ENCODE measurements at regions not wholly inside any gene's neighbourhood (a gene's known extent, or its start where the extent isn't known, plus 50 kb on each side); places are given as distances from the start of the nearest gene placed in this dataset.

DNA sequence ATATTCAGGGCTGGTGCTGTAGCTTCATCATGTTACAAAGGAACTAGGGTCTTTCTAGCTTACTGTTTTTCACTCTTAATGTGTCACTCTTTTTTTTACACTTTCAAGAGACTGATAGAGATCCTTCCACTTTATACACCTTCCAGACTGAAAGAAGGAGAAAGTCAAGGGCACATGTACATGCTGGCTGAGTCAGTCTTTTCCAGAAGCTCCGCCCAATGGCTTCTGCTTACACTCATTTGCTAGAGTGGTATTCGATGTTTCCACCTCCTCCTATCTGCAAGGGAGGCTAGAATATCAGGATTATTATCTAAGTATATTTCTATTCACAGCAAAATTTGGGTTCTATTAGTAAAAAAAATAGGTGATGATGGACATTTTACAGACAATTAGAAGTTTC lies 325.8 kb upstream of the OR4E1 start:
- TF ChIP-seq TCF7L2 (IDR thresholded peaks at IDR 0.05; ENCODE audit: borderline replicate concordance, extremely low read depth, insufficient read depth, insufficient read length) (no peak), REST (IDR thresholded peaks at IDR 0.05; ENCODE audit: low read depth) (no peak), ZNF274 (IDR thresholded peaks at IDR 0.05; ENCODE audit: low read depth, low read length) (no peak), POLR2AphosphoS5 (IDR thresholded peaks at IDR 0.05; ENCODE audit: low read depth, low read length) (no peak), JUND (IDR thresholded peaks at IDR 0.05) (no peak), POLR2A (IDR thresholded peaks at IDR 0.05; ENCODE audit: borderline replicate concordance, extremely low read depth, insufficient read depth, insufficient read length) (no peak), EZH2phosphoT487 (IDR thresholded peaks at IDR 0.05; ENCODE audit: borderline replicate concordance) (no peak), SP1 (IDR thresholded peaks at IDR 0.05; ENCODE audit: low read depth) (no peak), EZH2 (IDR thresholded peaks at IDR 0.05) (no peak), ATF3 (IDR thresholded peaks at IDR 0.05) (no peak), CEBPB (IDR thresholded peaks at IDR 0.05; ENCODE audit: low read depth) (no peak)
- TF ChIP-seq, protein P1, sequence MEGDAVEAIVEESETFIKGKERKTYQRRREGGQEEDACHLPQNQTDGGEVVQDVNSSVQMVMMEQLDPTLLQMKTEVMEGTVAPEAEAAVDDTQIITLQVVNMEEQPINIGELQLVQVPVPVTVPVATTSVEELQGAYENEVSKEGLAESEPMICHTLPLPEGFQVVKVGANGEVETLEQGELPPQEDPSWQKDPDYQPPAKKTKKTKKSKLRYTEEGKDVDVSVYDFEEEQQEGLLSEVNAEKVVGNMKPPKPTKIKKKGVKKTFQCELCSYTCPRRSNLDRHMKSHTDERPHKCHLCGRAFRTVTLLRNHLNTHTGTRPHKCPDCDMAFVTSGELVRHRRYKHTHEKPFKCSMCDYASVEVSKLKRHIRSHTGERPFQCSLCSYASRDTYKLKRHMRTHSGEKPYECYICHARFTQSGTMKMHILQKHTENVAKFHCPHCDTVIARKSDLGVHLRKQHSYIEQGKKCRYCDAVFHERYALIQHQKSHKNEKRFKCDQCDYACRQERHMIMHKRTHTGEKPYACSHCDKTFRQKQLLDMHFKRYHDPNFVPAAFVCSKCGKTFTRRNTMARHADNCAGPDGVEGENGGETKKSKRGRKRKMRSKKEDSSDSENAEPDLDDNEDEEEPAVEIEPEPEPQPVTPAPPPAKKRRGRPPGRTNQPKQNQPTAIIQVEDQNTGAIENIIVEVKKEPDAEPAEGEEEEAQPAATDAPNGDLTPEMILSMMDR (IDR thresholded peaks at IDR 0.05 in 2 of 3, conservative IDR thresholded peaks at IDR 0.05 in 1 of 3; ENCODE audit: borderline replicate concordance in 1 of 3, insufficient read depth in 1 of 3, low read depth in 2 of 3, low read length in 2 of 3), result no peak
